Mucosa of rectum (tissue), 2 donors: ENCODE measurements at regions not wholly inside any gene's neighbourhood (a gene's known extent, or its start where the extent isn't known, plus 50 kb on each side); places are given as distances from the start of the nearest gene placed in this dataset.

Source experiments
- H3K27ac ChIP-seq, 2 donors: one replicate each; pipeline ENCODE4 v1.7.0; 2013; ENCODE audit warnings: inconsistent platforms in 2 of 2, low read depth in 2 of 2, low read length in 2 of 2
- H3K27me3 ChIP-seq, 2 donors: one replicate each; pipeline ENCODE4 v1.7.0; 2013; ENCODE audit warnings: low read length in 2 of 2; ENCODE audit not compliant: control insufficient read depth in 2 of 2, insufficient read depth in 2 of 2
- H3K36me3 ChIP-seq, 2 donors: one replicate each; pipeline ENCODE4 v1.7.0; 2013; ENCODE audit warnings: low read length in 2 of 2; ENCODE audit not compliant: control insufficient read depth in 2 of 2, insufficient read depth in 2 of 2
- H3K4me1 ChIP-seq, 2 donors: one replicate each; pipeline ENCODE4 v1.7.0; 2013; ENCODE audit warnings: low read length in 2 of 2, mild to moderate bottlenecking in 1 of 2; ENCODE audit not compliant: control insufficient read depth in 2 of 2, insufficient read depth in 2 of 2
- H3K4me3 ChIP-seq, 2 donors: one replicate each; pipeline ENCODE4 v1.7.0; 2013; ENCODE audit warnings: low read length in 2 of 2
- H3K9ac ChIP-seq, 2 donors: one replicate each; pipeline ENCODE4 v1.7.0; 2013; ENCODE audit warnings: low read length in 2 of 2, low read depth in 1 of 2, mild to moderate bottlenecking in 1 of 2
- H3K9me3 ChIP-seq, 2 donors: one replicate each; pipeline ENCODE4 v1.7.0; 2013; ENCODE audit warnings: low read length in 2 of 2; ENCODE audit not compliant: control insufficient read depth in 2 of 2
- donor health status: healthy.
- donor health status: Normal muscosa, but diverticular disease.

- Histone ChIP-seq H3K4me3 (no peak overlapping the region), H3K27me3 (no peaks in the 10 kb centered on the region), H3K9me3 (peaks cover 0 to 4% of the 10 kb centered on the region in 2 donors), H3K9ac (no peak overlapping the region), H3K27ac (no peak overlapping the region), H3K4me1 (no peaks in the 10 kb centered on the region), H3K36me3 (no peaks in the 10 kb centered on the region)
Observed at GRCh38 chr18:78853341-78853740, 126.3 kb upstream of the SALL3 start.

GRCh38 chr18:78855188-78855587 is 124.4 kb upstream of the SALL3 start:
- Histone ChIP-seq H3K9me3 (peaks cover 0 to 4% of the 10 kb centered on the region in 2 donors), H3K9ac (no peak overlapping the region), H3K27ac (no peak overlapping the region), H3K27me3 (no peaks in the 10 kb centered on the region), H3K4me1 (no peaks in the 10 kb centered on the region), H3K4me3 (no peak overlapping the region), H3K36me3 (no peaks in the 10 kb centered on the region)

GRCh38 chr18:78856569-78857313 is 122.9 kb upstream of the SALL3 start:
- Histone ChIP-seq H3K27ac (no peak overlapping the region), H3K4me1 (no peaks in the 10 kb centered on the region), H3K9ac (no peak overlapping the region), H3K4me3 (no peak overlapping the region), H3K9me3 (no peaks in the 10 kb centered on the region), H3K27me3 (peaks cover 0 to under 1% of the 10 kb centered on the region in 2 donors), H3K36me3 (no peaks in the 10 kb centered on the region)

- Histone ChIP-seq H3K27me3 (peaks cover 0 to 3% of the 10 kb centered on the region in 2 donors), H3K4me1 (no peaks in the 10 kb centered on the region), H3K9me3 (no peaks in the 10 kb centered on the region), H3K27ac (no peak overlapping the region), H3K4me3 (no peak overlapping the region), H3K36me3 (no peaks in the 10 kb centered on the region), H3K9ac (no peak overlapping the region)
Observed at GRCh38 chr18:78857314-78858150, 122.1 kb upstream of the SALL3 start.

- Histone ChIP-seq H3K9me3 (no peaks in the 10 kb centered on the region), H3K36me3 (no peaks in the 10 kb centered on the region), H3K9ac (no peak overlapping the region), H3K4me3 (no peak overlapping the region), H3K27me3 (peaks cover 0 to 3% of the 10 kb centered on the region in 2 donors), H3K27ac (no peak overlapping the region), H3K4me1 (no peaks in the 10 kb centered on the region)
Observed at GRCh38 chr18:78859686-78860085, 119.9 kb upstream of the SALL3 start.

- H3K27ac ChIP-seq = no peak overlapping the region
- H3K4me3 ChIP-seq = no peak overlapping the region
- no peaks in the 10 kb centered on the region for H3K4me1 ChIP-seq
- H3K9me3 ChIP-seq = no peaks in the 10 kb centered on the region
- no peak overlapping the region for H3K9ac ChIP-seq
- H3K27me3 ChIP-seq = peaks cover 0 to 3% of the 10 kb centered on the region in 2 donors
- no peaks in the 10 kb centered on the region for H3K36me3 ChIP-seq
Observed at GRCh38 chr18:78860117-78860516, 119.5 kb upstream of the SALL3 start.

- no peak overlapping the region for H3K9ac ChIP-seq
- no peaks in the 10 kb centered on the region for H3K36me3 ChIP-seq
- H3K4me3 ChIP-seq = no peak overlapping the region
- no peaks in the 10 kb centered on the region for H3K4me1 ChIP-seq
- H3K27ac ChIP-seq = no peak overlapping the region
- H3K27me3 ChIP-seq = peaks cover 0 to 3% of the 10 kb centered on the region in 2 donors
- H3K9me3 ChIP-seq = no peaks in the 10 kb centered on the region
Observed at GRCh38 chr18:78861116-78861515, 118.5 kb upstream of the SALL3 start.

- Histone ChIP-seq H3K9ac (no peak overlapping the region), H3K27ac (no peak overlapping the region), H3K9me3 (no peaks in the 10 kb centered on the region), H3K27me3 (peaks cover 0 to 3% of the 10 kb centered on the region in 2 donors), H3K4me3 (no peak overlapping the region), H3K36me3 (no peaks in the 10 kb centered on the region), H3K4me1 (no peaks in the 10 kb centered on the region)
Observed at GRCh38 chr18:78861706-78862105, 117.9 kb upstream of the SALL3 start.

- Histone ChIP-seq H3K27me3 (peaks cover 0 to 3% of the 10 kb centered on the region in 2 donors), H3K36me3 (no peaks in the 10 kb centered on the region), H3K4me3 (no peak overlapping the region), H3K4me1 (no peaks in the 10 kb centered on the region), H3K9ac (no peak overlapping the region), H3K27ac (no peak overlapping the region), H3K9me3 (no peaks in the 10 kb centered on the region)
Observed at GRCh38 chr18:78862395-78862794, 117.2 kb upstream of the SALL3 start.

GRCh38 chr18:78865056-78865598 is 114.5 kb upstream of the SALL3 start:
- peaks cover 3% of the 10 kb centered on the region in 2 donors for H3K27me3 ChIP-seq
- H3K27ac ChIP-seq = no peak overlapping the region
- no peak overlapping the region for H3K4me3 ChIP-seq

More at GRCh38 chr18:78865056-78865598, 114.5 kb upstream of the SALL3 start:
- Histone ChIP-seq H3K4me1 (no peaks in the 10 kb centered on the region), H3K9ac (no peak overlapping the region), H3K9me3 (no peaks in the 10 kb centered on the region), H3K36me3 (no peaks in the 10 kb centered on the region)
